ENCODE measurements at regions not wholly inside any gene's neighbourhood (a gene's known extent, or its start where the extent isn't known, plus 50 kb on each side); places are given as distances from the start of the nearest gene placed in this dataset.
"Not testable (repeated sequence)": the region's sequence is repeated elsewhere in the genome, so short reads cannot be mapped to it uniquely, and the experiment has no call there.

- DNase-seq (ENCODE audit: low spot score): no peak
Measured at GRCh38 chr14:89697281-89698060, 257.1 kb downstream of the EFCAB11 start.

GRCh38 chr14:89695846-89696245, 258.7 kb downstream of the EFCAB11 start:
- DNase-seq (ENCODE audit: low spot score): no peak

GRCh38 chr14:89690139-89690538, 264.4 kb downstream of the EFCAB11 start:
- no peak for DNase-seq (ENCODE audit: low spot score)

- DNase-seq (ENCODE audit: low spot score): not testable (repeated sequence)
Measured at GRCh38 chr14:89689711-89690110, 264.8 kb downstream of the EFCAB11 start.

GRCh38 chr14:89688507-89689211, 265.9 kb downstream of the EFCAB11 start:
- no peak for DNase-seq (ENCODE audit: low spot score)

GRCh38 chr14:89687129-89687528, 267.4 kb downstream of the EFCAB11 start:
- not testable (repeated sequence) for DNase-seq (ENCODE audit: low spot score)

- DNase-seq (ENCODE audit: low spot score): no peak
Measured at GRCh38 chr14:89684139-89684538, 267.1 kb upstream of the FOXN3 start.

GRCh38 chr14:89681086-89682018, 264.3 kb upstream of the FOXN3 start:
- DNase-seq (ENCODE audit: low spot score): no peak

- DNase-seq (ENCODE audit: low spot score): no peak
Measured at GRCh38 chr14:89680156-89680555, 263.1 kb upstream of the FOXN3 start.

- DNase-seq (ENCODE audit: low spot score): no peak
Measured at GRCh38 chr14:89678768-89679167, 261.7 kb upstream of the FOXN3 start.

- DNase-seq (ENCODE audit: low spot score): no peak
Measured at GRCh38 chr14:89675590-89675989, 258.6 kb upstream of the FOXN3 start.

- no peak for DNase-seq (ENCODE audit: low spot score)
Measured at GRCh38 chr14:89674936-89675335, 257.9 kb upstream of the FOXN3 start.

- no peak for DNase-seq (ENCODE audit: low spot score)
Measured at GRCh38 chr14:89674240-89674639, 257.2 kb upstream of the FOXN3 start.

- no peak for DNase-seq (ENCODE audit: low spot score)
Measured at GRCh38 chr14:89673512-89674225, 256.6 kb upstream of the FOXN3 start.

GRCh38 chr14:89672636-89673511, 255.8 kb upstream of the FOXN3 start:
- no peak for DNase-seq (ENCODE audit: low spot score)

- DNase-seq (ENCODE audit: low spot score): no peak
Measured at GRCh38 chr14:89669193-89669592, 252.2 kb upstream of the FOXN3 start.

GRCh38 chr14:89667983-89668382, 250.9 kb upstream of the FOXN3 start:
- DNase-seq (ENCODE audit: low spot score): no peak

GRCh38 chr14:89665300-89666081, 248.5 kb upstream of the FOXN3 start:
- not testable (repeated sequence) for DNase-seq (ENCODE audit: low spot score)

- no peak for DNase-seq (ENCODE audit: low spot score)
Measured at GRCh38 chr14:89661392-89661791, 244.4 kb upstream of the FOXN3 start.

Measured in hematopoietic multipotent progenitor cell treated with erythropoietin and hydrocortisone succinate and interleukin-3 and kit ligand, for 15 days (in vitro differentiated cells).